Caco-2 (cell line): ENCODE measurements at regions not wholly inside any gene's neighbourhood (a gene's known extent, or its start where the extent isn't known, plus 50 kb on each side); places are given as distances from the start of the nearest gene placed in this dataset.

Source experiments
- BruUV-seq: library from RNA; stranded (reverse); fragments of 400-500 nt; replicated peaks from 2 replicates; lab custom pipeline; 2021; lab: Mats Ljungman, UMichigan
- CTCF ChIA-PET: fragments of 300-600 bp; sonication (Branson Sonifier 250); formaldehyde crosslinking; loops from one replicate; lab custom pipeline; 2022; ENCODE audit warnings: antibody characterized with exemption; lab: Charles Lee
- POLR2A ChIA-PET: fragments of 300-600 bp; sonication (Branson Sonifier 250); formaldehyde crosslinking; loops from one replicate; lab custom pipeline; 2022; ENCODE audit warnings: antibody characterized with exemption; lab: Charles Lee
- DNase-seq, 2 experiments: peaks; one replicate each; pipeline versions ENCODE4 v3.0.0 to v3.0.0-alpha.2; 2020 to 2022
- H3K27me3 ChIP-seq: replicated peaks from 2 replicates; pipeline ENCODE4 v1.6.0; 2011; ENCODE audit warnings: low read length; ENCODE audit not compliant: control insufficient read depth, insufficient read depth
- H3K36me3 ChIP-seq: 2 replicates; pipeline ENCODE4 v1.5.1; 2011; ENCODE audit warnings: low read length; ENCODE audit not compliant: control insufficient read depth, insufficient read depth
- H3K4me1 ChIP-seq: fragments of 250-450 bp; sonication (Bioruptor Pico); 2 replicates; pipeline ENCODE4 v1.5.1; 2020; ENCODE audit warnings: mild to moderate bottlenecking
- H3K4me3 ChIP-seq: 2 replicates; pipeline ENCODE4 v1.5.1; 2011; ENCODE audit warnings: low read depth, mild to moderate bottlenecking, control low read depth, low read length
- H3K9me3 ChIP-seq: fragments of 250-450 bp; sonication (Bioruptor Pico); 2 replicates; pipeline ENCODE4 v1.5.1; 2020; ENCODE audit warnings: mild to moderate bottlenecking, moderate library complexity
- H3K27ac Mint-ChIP-seq: one replicate; pipeline ENCODE4 v1.8.0; 2022; ENCODE audit warnings: mixed read lengths; ENCODE audit not compliant: unreplicated experiment
- H3K27me3 Mint-ChIP-seq: one replicate; pipeline ENCODE4 v1.8.0; 2022; ENCODE audit warnings: mixed read lengths; ENCODE audit not compliant: insufficient read depth, unreplicated experiment
- H3K36me3 Mint-ChIP-seq: one replicate; pipeline ENCODE4 v1.8.0; 2022; ENCODE audit warnings: mild to moderate bottlenecking, mixed read lengths; ENCODE audit not compliant: insufficient read depth, unreplicated experiment
- H3K4me1 Mint-ChIP-seq: one replicate; pipeline ENCODE4 v1.8.0; 2022; ENCODE audit warnings: low read depth, mixed read lengths; ENCODE audit not compliant: unreplicated experiment
- H3K4me3 Mint-ChIP-seq: one replicate; pipeline ENCODE4 v1.8.0; 2022; ENCODE audit warnings: mild to moderate bottlenecking, moderate library complexity, mixed read lengths; ENCODE audit not compliant: unreplicated experiment
- H3K9me3 Mint-ChIP-seq: one replicate; pipeline ENCODE4 v1.8.0; 2022; ENCODE audit warnings: mixed read lengths; ENCODE audit not compliant: unreplicated experiment
- CTCF ChIP-seq, 2 experiments: fragments of 200-600 bp in 1 of 2; IDR thresholded peaks; 1 replicate in 1 of 2; 2 replicates in 1 of 2; pipeline versions ENCODE4 v1.5.1 to v1.8.0; 2011 to 2022; ENCODE audit warnings: antibody characterized with exemption in 1 of 2, control low read depth in 1 of 2, inconsistent platforms in 1 of 2, low read depth in 1 of 2, low read length in 1 of 2, mild to moderate bottlenecking in 1 of 2, moderate library complexity in 1 of 2; ENCODE audit not compliant: insufficient read depth in 1 of 2, severe bottlenecking in 1 of 2, unreplicated experiment in 1 of 2
- intact Hi-C: fragments of 100-400 bp; cut with micrococcal nuclease; formaldehyde crosslinking; loops from one replicate; pipeline ENCODE4 v1.10.0; 2022; ENCODE audit not compliant: unreplicated experiment

GRCh38 chr6:20348041-20348440 is 53.6 kb upstream of the E2F3 start:
- H3K27ac Mint-ChIP-seq = no peak overlapping the region
- H3K4me1 ChIP-seq = peaks cover 18% of the 10 kb centered on the region
- TF ChIP-seq CTCF (IDR thresholded peaks at IDR 0.05; ENCODE audit: insufficient read depth in 1 of 2, low read depth in 1 of 2, low read length in 1 of 2, severe bottlenecking in 1 of 2, unreplicated experiment in 1 of 2) = no peak
- no peaks in the 10 kb centered on the region for H3K9me3 Mint-ChIP-seq
- H3K4me3 ChIP-seq = no peak overlapping the region
- H3K36me3 Mint-ChIP-seq = no peaks in the 10 kb centered on the region
- ChIA-PET CTCF (no interaction called here), POLR2A (no interaction called here)
- H3K4me3 Mint-ChIP-seq = no peak overlapping the region
- peaks cover 27% of the 10 kb centered on the region for H3K4me1 Mint-ChIP-seq
- BruUV-seq = no TSS peak
- no peaks in the 10 kb centered on the region for H3K27me3 ChIP-seq
- H3K27me3 Mint-ChIP-seq = no peaks in the 10 kb centered on the region
- DNase-seq = no peak
- H3K9me3 ChIP-seq = no peaks in the 10 kb centered on the region
- intact Hi-C loops = no loop called here
- no peaks in the 10 kb centered on the region for H3K36me3 ChIP-seq

- ChIA-PET POLR2A (no interaction called here), CTCF (no interaction called here)
- Mint-ChIP-seq H3K9me3 (no peaks in the 10 kb centered on the region), H3K27ac (no peak overlapping the region), H3K27me3 (no peaks in the 10 kb centered on the region), H3K4me1 (peaks cover 27% of the 10 kb centered on the region), H3K36me3 (no peaks in the 10 kb centered on the region), H3K4me3 (no peak overlapping the region)
- Histone ChIP-seq H3K4me1 (peaks cover 18% of the 10 kb centered on the region), H3K36me3 (no peaks in the 10 kb centered on the region; the same call in 1 of the 2 replicates), H3K27me3 (no peaks in the 10 kb centered on the region), H3K9me3 (no peaks in the 10 kb centered on the region), H3K4me3 (no peak overlapping the region)
- TF ChIP-seq CTCF (IDR thresholded peaks at IDR 0.05; ENCODE audit: insufficient read depth in 1 of 2, low read depth in 1 of 2, low read length in 1 of 2, severe bottlenecking in 1 of 2, unreplicated experiment in 1 of 2) = no peak
- no peak for DNase-seq
- intact Hi-C loops = no loop called here
- BruUV-seq = no TSS peak
Measured at GRCh38 chr6:20349225-20349624, 52.5 kb upstream of the E2F3 start.

GRCh38 chr6:20350215-20350614 is 51.5 kb upstream of the E2F3 start:
- Mint-ChIP-seq H3K27me3 (no peaks in the 10 kb centered on the region), H3K36me3 (no peaks in the 10 kb centered on the region), H3K4me3 (no peak overlapping the region), H3K4me1 (peaks cover 21% of the 10 kb centered on the region), H3K9me3 (no peaks in the 10 kb centered on the region), H3K27ac (no peak overlapping the region)
- Histone ChIP-seq H3K27me3 (no peaks in the 10 kb centered on the region), H3K4me1 (peaks cover 18% of the 10 kb centered on the region), H3K9me3 (no peaks in the 10 kb centered on the region), H3K4me3 (no peak overlapping the region), H3K36me3 (no peaks in the 10 kb centered on the region; the same call in 1 of the 2 replicates)
- intact Hi-C loops = no loop called here
- TF ChIP-seq CTCF (IDR thresholded peaks at IDR 0.05; ENCODE audit: insufficient read depth in 1 of 2, low read depth in 1 of 2, low read length in 1 of 2, severe bottlenecking in 1 of 2, unreplicated experiment in 1 of 2) = no peak
- POLR2A ChIA-PET = no interaction called here
- BruUV-seq = no TSS peak
- CTCF ChIA-PET = no interaction called here
- no peak for DNase-seq
